ENCODE measurements at regions not wholly inside any gene's neighbourhood (a gene's known extent, or its start where the extent isn't known, plus 50 kb on each side); places are given as distances from the start of the nearest gene placed in this dataset.

DNA sequence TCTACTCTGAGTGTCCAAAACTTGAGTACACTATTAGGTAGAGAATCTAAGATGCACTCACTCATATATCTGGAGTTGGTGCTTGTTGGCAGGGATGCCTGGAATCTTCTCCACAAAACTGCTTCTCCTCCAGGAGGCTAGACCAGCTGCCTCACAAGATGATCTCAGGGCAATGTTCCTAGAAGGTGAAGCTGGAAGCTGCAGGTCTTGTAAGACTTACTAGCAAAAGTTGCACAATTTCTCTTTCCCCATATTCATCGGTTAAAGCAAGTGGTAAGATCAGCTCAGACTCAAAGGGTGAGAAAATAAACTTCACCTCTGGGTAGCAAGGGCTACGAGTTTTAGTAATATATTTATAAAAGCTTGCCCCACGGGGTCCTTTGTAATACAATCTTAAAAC, 454.4 kb upstream of the ACVR2A start:
- DNase-seq (ENCODE audit: low read depth) = no peak
- TF ChIP-seq, protein P1, sequence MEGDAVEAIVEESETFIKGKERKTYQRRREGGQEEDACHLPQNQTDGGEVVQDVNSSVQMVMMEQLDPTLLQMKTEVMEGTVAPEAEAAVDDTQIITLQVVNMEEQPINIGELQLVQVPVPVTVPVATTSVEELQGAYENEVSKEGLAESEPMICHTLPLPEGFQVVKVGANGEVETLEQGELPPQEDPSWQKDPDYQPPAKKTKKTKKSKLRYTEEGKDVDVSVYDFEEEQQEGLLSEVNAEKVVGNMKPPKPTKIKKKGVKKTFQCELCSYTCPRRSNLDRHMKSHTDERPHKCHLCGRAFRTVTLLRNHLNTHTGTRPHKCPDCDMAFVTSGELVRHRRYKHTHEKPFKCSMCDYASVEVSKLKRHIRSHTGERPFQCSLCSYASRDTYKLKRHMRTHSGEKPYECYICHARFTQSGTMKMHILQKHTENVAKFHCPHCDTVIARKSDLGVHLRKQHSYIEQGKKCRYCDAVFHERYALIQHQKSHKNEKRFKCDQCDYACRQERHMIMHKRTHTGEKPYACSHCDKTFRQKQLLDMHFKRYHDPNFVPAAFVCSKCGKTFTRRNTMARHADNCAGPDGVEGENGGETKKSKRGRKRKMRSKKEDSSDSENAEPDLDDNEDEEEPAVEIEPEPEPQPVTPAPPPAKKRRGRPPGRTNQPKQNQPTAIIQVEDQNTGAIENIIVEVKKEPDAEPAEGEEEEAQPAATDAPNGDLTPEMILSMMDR (conservative IDR thresholded peaks at IDR 0.05; ENCODE audit: low read length) = no peak
- no peak overlapping the region for H3K4me3 ChIP-seq (ENCODE audit: low read length)

DNA sequence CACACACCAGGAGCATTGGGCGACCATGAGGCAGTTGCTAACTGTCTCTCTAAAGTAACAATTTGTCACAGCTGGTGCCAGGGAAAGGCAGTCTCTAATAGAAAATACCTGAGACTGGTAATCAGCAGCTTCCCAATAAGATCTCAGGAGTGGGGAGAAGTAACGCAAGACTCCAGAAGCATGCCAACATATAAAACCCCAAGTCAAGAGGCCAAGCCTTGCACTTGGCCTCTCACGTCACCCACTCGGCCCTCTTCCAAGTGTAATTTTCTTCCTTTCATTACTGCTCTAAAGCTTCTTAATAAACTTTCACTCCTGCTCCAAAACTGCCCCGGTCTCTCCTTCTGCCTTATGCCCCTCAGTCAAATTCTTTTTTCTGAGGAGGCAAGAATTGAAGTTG, 455.6 kb upstream of the ACVR2A start:
- no peak overlapping the region for H3K4me3 ChIP-seq (ENCODE audit: low read length)
- no peak for DNase-seq (ENCODE audit: low read depth)
- TF ChIP-seq, protein P1 (conservative IDR thresholded peaks at IDR 0.05; ENCODE audit: low read length) = no peak

DNA sequence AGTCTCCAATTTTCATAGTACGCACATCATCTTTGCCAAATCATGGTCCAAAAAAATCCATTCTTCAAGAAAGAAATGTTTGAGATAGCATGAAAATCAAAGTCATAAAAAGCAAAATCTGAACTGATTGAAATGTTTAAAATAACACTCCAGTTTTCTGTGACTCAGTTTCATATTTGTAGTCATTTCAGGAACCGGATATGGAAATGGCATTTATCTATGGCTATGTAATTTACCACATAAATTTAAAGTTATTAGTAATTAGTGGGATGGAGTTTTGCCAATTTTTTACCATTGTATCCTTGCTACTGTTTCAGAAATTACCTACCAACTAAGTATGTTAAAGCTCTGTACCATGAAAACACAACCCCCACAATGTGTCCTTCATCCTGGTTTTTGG, 456.6 kb upstream of the ACVR2A start:
- TF ChIP-seq, protein P1 (conservative IDR thresholded peaks at IDR 0.05; ENCODE audit: low read length) = no peak
- no peak for DNase-seq (ENCODE audit: low read depth)
- H3K4me3 ChIP-seq (ENCODE audit: low read length) = no peak overlapping the region

DNA sequence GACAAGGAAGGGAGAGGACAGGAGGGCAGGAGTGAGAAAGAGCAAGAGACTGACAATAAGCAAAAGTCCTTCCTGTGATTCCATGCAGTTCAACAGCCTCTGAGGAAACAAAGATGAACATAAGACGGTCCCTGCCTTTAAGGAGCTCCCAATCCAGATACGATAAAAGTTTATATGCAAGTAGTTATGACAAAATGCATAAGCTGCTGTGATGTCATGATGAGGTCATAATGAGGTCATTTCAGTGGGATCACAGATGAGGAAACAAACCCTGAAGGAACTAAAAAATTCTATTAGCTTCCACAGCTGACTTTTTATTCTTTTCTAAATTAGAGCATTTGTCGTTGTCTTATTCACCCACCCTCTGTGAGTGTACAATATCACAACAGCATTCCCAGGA, 458.5 kb upstream of the ACVR2A start:
- no peak for DNase-seq (ENCODE audit: low read depth)
- TF ChIP-seq, protein P1 (conservative IDR thresholded peaks at IDR 0.05; ENCODE audit: low read length) = no peak
- H3K4me3 ChIP-seq (ENCODE audit: low read length) = no peak overlapping the region

DNA sequence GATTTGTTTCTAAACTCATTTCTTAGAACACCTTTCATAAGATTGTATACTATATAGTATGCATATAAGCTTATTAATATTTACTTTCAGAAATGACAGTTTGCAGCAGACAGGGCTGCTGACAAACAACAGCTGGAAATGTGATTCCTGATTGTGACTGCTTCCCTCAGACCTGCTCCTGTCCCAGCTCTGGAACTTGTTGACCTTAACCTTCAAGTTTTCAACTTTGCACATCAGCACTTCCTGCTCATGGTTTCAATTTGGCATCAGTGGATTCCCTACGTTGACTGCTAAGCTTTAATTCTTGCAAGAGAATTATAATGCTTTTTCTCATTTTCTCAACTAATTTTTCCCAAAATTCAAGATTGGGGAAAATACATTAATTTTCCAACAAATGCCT, 459.2 kb upstream of the ACVR2A start:
- TF ChIP-seq, protein P1 (conservative IDR thresholded peaks at IDR 0.05; ENCODE audit: low read length) = no peak
- no peak for DNase-seq (ENCODE audit: low read depth)
- H3K4me3 ChIP-seq (ENCODE audit: low read length) = no peak overlapping the region

DNA sequence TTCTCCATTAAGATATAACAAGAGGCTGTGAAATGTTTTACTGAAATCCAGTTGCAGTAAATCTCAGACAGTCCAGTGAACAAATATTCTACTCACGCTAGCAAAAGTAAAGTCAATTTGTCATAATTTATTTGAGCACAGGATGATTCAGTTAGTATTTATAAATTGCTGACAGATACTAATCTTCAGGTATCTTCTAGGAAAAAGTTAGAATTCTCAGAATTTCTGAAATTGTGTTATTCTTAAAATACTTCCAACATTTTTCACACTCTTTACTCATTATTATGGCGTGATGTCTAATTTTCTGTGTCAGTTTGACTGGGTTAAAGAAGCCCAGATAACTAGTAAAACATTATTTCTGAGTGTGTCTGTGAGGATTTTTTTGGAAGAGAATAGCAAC, 460.2 kb upstream of the ACVR2A start:
- DNase-seq (ENCODE audit: low read depth) = no peak
- TF ChIP-seq, protein P1 (conservative IDR thresholded peaks at IDR 0.05; ENCODE audit: low read length) = no peak
- H3K4me3 ChIP-seq (ENCODE audit: low read length) = no peak overlapping the region

DNA sequence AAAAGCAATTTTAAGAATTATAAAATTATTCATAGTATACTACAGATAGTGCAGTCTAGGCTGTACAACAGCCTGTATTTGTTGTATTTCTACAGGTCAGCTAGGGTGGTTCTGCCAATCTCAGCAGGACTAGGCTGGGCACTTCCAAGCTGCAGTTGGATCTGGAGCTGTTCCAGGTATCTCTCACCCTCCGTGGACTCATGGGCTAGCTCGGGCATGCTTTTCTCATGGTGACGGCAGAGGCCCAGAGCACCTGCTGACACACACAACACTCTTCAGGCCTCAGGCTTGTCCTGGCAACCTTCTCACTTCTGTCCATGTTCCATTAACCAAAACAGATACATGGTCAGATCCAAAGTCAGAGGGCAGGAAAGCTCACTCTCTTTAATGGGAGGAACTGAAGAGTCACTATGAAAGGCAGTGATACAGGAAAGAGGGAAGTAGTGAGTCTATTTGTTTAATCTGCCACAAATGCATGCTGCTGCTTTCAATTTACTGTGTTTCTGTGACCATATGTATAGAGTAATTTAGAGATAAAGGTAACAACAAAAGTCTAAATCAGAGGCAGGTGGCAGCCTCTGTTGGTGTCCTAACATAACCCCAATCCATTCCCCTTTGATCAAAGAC, 462.4 kb upstream of the ACVR2A start:
- TF ChIP-seq, protein P1 (conservative IDR thresholded peaks at IDR 0.05; ENCODE audit: low read length) = no peak
- no peak overlapping the region for H3K4me3 ChIP-seq (ENCODE audit: low read length)
- DNase-seq (ENCODE audit: low read depth) = no peak
